Left lung (tissue), 4 donors: ENCODE measurements at regions not wholly inside any gene's neighbourhood (a gene's known extent, or its start where the extent isn't known, plus 50 kb on each side); places are given as distances from the start of the nearest gene placed in this dataset.
"Not testable (repeated sequence)": the region's sequence is repeated elsewhere in the genome, so short reads cannot be mapped to it uniquely, and the experiment has no call there.

ENCODE experiments used
- ATAC-seq: fragments of 200-7000 bp; cut with Tn5 transposase; one replicate; pipeline ENCODE4 v1.9.1; 2020; ENCODE audit warnings: moderate library complexity
- DNase-seq, 4 donors: peaks; one replicate each; pipeline ENCODE4 v3.0.0-alpha.2; 2013 to 2020
- H3K27ac ChIP-seq, 2 donors: fragments of 200-600 bp; sonication (generic) in 1 of 2; one replicate each; pipeline versions ENCODE4 v1.5.0 to v1.8.0; 2020 to 2021
- H3K27me3 ChIP-seq, 2 donors: fragments of 200-600 bp; sonication (generic) in 1 of 2; one replicate each; pipeline versions ENCODE4 v1.5.0 to v1.8.0; 2020 to 2021
- H3K36me3 ChIP-seq, 2 donors: fragments of 200-600 bp; sonication (generic) in 1 of 2; one replicate each; pipeline versions ENCODE4 v1.5.0 to v1.8.0; 2020 to 2021
- H3K4me1 ChIP-seq, 2 donors: fragments of 200-600 bp; one replicate each; pipeline ENCODE4 v1.8.0; 2021
- H3K4me3 ChIP-seq, 2 donors: fragments of 200-600 bp; sonication (generic) in 1 of 2; one replicate each; pipeline versions ENCODE4 v1.5.0 to v1.8.0; 2020 to 2021; ENCODE audit warnings: mild to moderate bottlenecking in 1 of 2
- H3K9me3 ChIP-seq, 2 donors: fragments of 200-600 bp; sonication (generic) in 1 of 2; one replicate each; pipeline versions ENCODE4 v1.5.0 to v1.8.0; 2020 to 2021
- CTCF ChIP-seq, 2 donors: fragments of 200-600 bp; sonication (generic) in 1 of 2; IDR thresholded peaks; one replicate each; pipeline versions ENCODE4 v1.5.0 to v1.8.0; 2021; ENCODE audit warnings: antibody characterized with exemption in 2 of 2
- intact Hi-C, 2 donors: fragments of 100-400 bp; cut with DNase I; formaldehyde crosslinking; loops; one replicate each; pipeline versions ENCODE4 v1.11.2 to v1.14.2; 2022
- donor health status: DM: no; HTN: yes; CAD: no.
- donor health status: DM: no; HTN: no; CAD: no.

GRCh38 chr6:84882768-84883766 is 118.7 kb upstream of the TBX18 start:
- TF ChIP-seq CTCF (IDR thresholded peaks at IDR 0.05) = no peak
- H3K27ac ChIP-seq = no peak overlapping the region
- no peak for ATAC-seq
- no peak overlapping the region for H3K4me3 ChIP-seq
- H3K4me1 ChIP-seq = no peaks in the 10 kb centered on the region
- intact Hi-C loops = no loop called here
- no peaks in the 10 kb centered on the region for H3K27me3 ChIP-seq
- no peak for DNase-seq
- H3K36me3 ChIP-seq = no peaks in the 10 kb centered on the region
- no peaks in the 10 kb centered on the region for H3K9me3 ChIP-seq

DNA sequence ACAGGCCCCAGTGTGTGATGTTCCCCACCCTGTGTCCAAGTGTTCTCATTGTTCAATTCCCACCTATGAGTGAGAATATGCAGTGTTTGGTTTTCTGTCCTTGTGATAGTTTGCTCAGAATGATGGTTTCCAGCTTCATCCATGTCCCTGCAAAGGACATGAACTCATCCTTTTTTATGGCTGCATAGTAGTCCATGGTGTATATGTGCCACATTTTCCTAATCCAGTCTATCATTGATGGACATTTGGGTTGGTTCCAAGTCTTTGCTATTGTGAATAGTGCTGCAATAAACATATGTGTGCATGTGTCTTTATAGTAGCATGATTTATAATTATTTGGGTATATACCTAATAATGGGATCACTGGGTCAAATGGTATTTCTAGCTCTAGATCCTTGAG is 115.0 kb upstream of the TBX18 start:
- H3K27ac ChIP-seq, DNase-seq, H3K36me3 ChIP-seq, H3K27me3 ChIP-seq, H3K4me1 ChIP-seq, ATAC-seq, intact Hi-C loops, H3K4me3 ChIP-seq, H3K9me3 ChIP-seq: not testable (repeated sequence)

- Histone ChIP-seq H3K36me3 (no peaks in the 10 kb centered on the region), H3K27ac (no peak overlapping the region), H3K4me3 (no peak overlapping the region), H3K9me3 (no peaks in the 10 kb centered on the region), H3K27me3 (no peaks in the 10 kb centered on the region), H3K4me1 (no peaks in the 10 kb centered on the region)
- intact Hi-C loops = no loop called here
- TF ChIP-seq CTCF (IDR thresholded peaks at IDR 0.05) = no peak
- DNase-seq = no peak
- ATAC-seq = no peak
These were observed 113.3 kb upstream of the TBX18 start for GRCh38 chr6:84877515-84878210.

GRCh38 chr6:84876723-84877514 is 112.5 kb upstream of the TBX18 start:
- no peak overlapping the region for H3K27ac ChIP-seq
- DNase-seq (no peak), ATAC-seq (no peak)
- H3K27me3 ChIP-seq = no peaks in the 10 kb centered on the region
- H3K4me1 ChIP-seq = no peaks in the 10 kb centered on the region
- TF ChIP-seq CTCF (IDR thresholded peaks at IDR 0.05) = no peak
- no peaks in the 10 kb centered on the region for H3K36me3 ChIP-seq
- intact Hi-C loops = no loop called here
- no peaks in the 10 kb centered on the region for H3K9me3 ChIP-seq
- no peak overlapping the region for H3K4me3 ChIP-seq

DNA sequence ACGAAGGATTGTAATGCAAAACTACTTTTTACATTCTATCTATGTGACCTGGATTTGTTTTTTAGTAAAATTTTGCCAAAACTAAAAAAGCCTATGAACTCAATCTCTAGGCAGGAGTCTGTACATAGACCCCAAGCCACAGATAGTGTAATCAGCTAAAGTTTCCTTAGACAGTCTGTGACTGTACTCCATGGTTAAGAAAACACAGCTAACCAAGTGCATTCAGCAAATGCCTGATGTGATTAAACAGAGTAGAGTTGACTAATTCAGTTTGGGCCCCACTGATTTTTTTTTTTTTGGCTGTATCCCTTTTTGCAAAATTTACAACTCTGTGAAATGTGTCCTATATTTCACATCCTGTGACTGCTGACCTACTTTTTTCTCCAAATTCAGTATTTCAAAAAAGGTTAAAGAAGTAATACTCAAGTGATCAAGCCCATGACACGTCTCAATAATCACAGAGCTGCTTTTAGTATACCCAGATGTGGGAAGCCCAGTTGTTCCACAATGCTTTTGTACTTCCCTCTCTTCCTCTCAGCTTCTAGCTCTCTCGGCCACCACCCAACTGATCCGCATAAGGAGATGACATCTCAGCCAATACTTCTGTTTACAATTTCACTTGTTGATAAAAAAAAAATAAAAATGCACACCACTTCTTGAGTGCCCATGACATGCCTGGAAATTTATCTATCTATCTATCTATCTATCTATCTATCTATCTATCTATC is 108.8 kb upstream of the TBX18 start:
- H3K4me1 ChIP-seq = no peaks in the 10 kb centered on the region
- no peak overlapping the region for H3K27ac ChIP-seq
- no peak for TF ChIP-seq CTCF (IDR thresholded peaks at IDR 0.05)
- H3K36me3 ChIP-seq = no peaks in the 10 kb centered on the region
- no peak for ATAC-seq
- H3K4me3 ChIP-seq = no peak overlapping the region
- DNase-seq = no peak
- no peaks in the 10 kb centered on the region for H3K27me3 ChIP-seq
- intact Hi-C loops = no loop called here
- no peaks in the 10 kb centered on the region for H3K9me3 ChIP-seq
